Osteocyte (in vitro differentiated cells): ENCODE measurements at regions not wholly inside any gene's neighbourhood (a gene's known extent, or its start where the extent isn't known, plus 50 kb on each side); places are given as distances from the start of the nearest gene placed in this dataset.
"Not testable (repeated sequence)": the region's sequence is repeated elsewhere in the genome, so short reads cannot be mapped to it uniquely, and the experiment has no call there.

ENCODE experiments used
- DNase-seq: peaks from one replicate; pipeline ENCODE4 v3.0.0; 2021; ENCODE audit warnings: mixed read lengths; ENCODE audit not compliant: unreplicated experiment; ENCODE audit errors: extremely low spot score
- H3K27ac Mint-ChIP-seq: one replicate; pipeline ENCODE4 v1.8.0; 2021; ENCODE audit warnings: mild to moderate bottlenecking, mixed read lengths; ENCODE audit not compliant: unreplicated experiment
- H3K27me3 Mint-ChIP-seq: one replicate; pipeline ENCODE4 v1.8.0; 2021; ENCODE audit warnings: mixed read lengths; ENCODE audit not compliant: unreplicated experiment
- H3K36me3 Mint-ChIP-seq: one replicate; pipeline ENCODE4 v1.8.0; 2021; ENCODE audit warnings: mixed read lengths; ENCODE audit not compliant: unreplicated experiment
- H3K4me1 Mint-ChIP-seq: one replicate; pipeline ENCODE4 v1.8.0; 2021; ENCODE audit warnings: mixed read lengths; ENCODE audit not compliant: unreplicated experiment
- H3K4me3 Mint-ChIP-seq: one replicate; pipeline ENCODE4 v1.8.0; 2021; ENCODE audit warnings: mild to moderate bottlenecking, moderate library complexity, mixed read lengths; ENCODE audit not compliant: unreplicated experiment
- H3K9me3 Mint-ChIP-seq: one replicate; pipeline ENCODE4 v1.8.0; 2021; ENCODE audit warnings: mixed read lengths; ENCODE audit not compliant: unreplicated experiment
- CTCF ChIP-seq: fragments of 200-600 bp; sonication (generic); IDR thresholded peaks from 2 replicates; pipeline ENCODE4 v1.5.0; 2021; ENCODE audit warnings: antibody characterized with exemption, mild to moderate bottlenecking, moderate library complexity

GRCh38 chr5:26487553-26487952 lies 550.8 kb downstream of the CDH9 start:
- H3K4me1 Mint-ChIP-seq: no peaks in the 10 kb centered on the region
- no peak for DNase-seq
- H3K4me3 Mint-ChIP-seq: no peak overlapping the region
- H3K36me3 Mint-ChIP-seq: no peaks in the 10 kb centered on the region
- peaks cover 31% of the 10 kb centered on the region for H3K9me3 Mint-ChIP-seq
- H3K27me3 Mint-ChIP-seq: no peaks in the 10 kb centered on the region
- TF ChIP-seq CTCF: no peak
- H3K27ac Mint-ChIP-seq: no peak overlapping the region

DNA sequence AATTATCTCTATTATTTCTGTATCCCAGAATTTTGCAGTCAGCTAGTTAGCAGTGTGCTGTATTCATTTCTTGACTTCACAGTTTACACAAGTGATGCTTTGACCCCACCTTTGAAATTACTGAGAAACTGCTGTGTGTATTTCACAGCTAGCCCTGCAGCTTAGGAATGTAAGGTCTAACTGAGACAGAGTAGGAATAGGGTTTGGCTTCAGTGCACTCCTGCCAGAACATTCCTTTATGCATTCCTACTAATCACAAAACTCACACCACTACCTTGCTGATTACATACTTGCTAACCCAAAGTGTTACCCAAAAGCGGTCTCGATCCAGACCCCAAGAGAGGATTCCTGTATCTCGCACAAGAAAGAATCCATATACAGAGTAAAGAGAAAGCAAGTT lies 551.8 kb downstream of the CDH9 start:
- TF ChIP-seq CTCF: no peak
- H3K4me1 Mint-ChIP-seq: no peaks in the 10 kb centered on the region
- DNase-seq: no peak
- no peak overlapping the region for H3K27ac Mint-ChIP-seq
- no peaks in the 10 kb centered on the region for H3K36me3 Mint-ChIP-seq
- H3K4me3 Mint-ChIP-seq: no peak overlapping the region
- peaks cover 37% of the 10 kb centered on the region for H3K9me3 Mint-ChIP-seq
- H3K27me3 Mint-ChIP-seq: no peaks in the 10 kb centered on the region

DNA sequence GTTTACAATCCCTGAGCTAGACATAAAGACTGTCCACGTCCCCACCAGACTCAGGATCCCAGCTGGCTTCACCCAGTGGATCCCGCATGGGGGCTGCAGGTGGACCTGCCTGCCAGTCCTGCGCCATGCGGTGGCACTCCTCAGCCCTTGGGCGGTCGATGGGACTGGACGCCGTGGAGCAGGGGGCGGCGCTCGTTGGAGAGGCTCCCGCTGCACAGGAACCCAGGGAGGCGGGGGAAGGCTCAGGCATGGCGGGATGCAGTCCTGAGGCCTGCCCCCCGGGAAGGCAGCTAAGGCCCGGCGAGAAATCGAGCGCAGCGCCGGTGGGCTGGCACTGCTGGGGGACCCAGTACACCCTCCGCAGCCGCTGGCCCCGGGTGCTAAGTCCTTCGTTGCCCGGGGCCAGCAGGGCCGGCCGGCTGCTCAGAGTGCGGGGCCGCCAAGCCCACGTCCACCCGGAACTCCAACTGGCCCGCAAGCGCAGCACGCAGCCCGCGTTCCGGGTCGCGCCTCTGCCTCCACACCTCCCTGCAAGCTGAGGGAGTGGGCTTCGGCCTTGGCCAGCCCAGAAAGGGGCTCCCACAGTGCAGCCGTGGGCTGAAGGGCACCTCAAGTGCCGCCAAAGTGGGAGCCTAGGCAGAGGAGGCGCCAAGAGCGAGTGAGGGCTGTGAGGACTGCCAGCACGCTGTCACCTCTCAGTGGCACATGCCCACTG lies 553.1 kb downstream of the CDH9 start:
- not testable (repeated sequence) for H3K4me1 Mint-ChIP-seq, H3K36me3 Mint-ChIP-seq, DNase-seq, H3K4me3 Mint-ChIP-seq, H3K27ac Mint-ChIP-seq, H3K27me3 Mint-ChIP-seq
- H3K9me3 Mint-ChIP-seq: peaks cover 27% of the 10 kb centered on the region

- Mint-ChIP-seq H3K27ac (no peak overlapping the region), H3K4me1 (no peaks in the 10 kb centered on the region), H3K27me3 (no peaks in the 10 kb centered on the region), H3K4me3 (no peak overlapping the region), H3K9me3 (peaks cover 23% of the 10 kb centered on the region), H3K36me3 (no peaks in the 10 kb centered on the region)
- TF ChIP-seq CTCF: peak; percentile 36
- no peak for DNase-seq
Measured at GRCh38 chr5:26482810-26483375, 555.5 kb downstream of the CDH9 start.

GRCh38 chr5:26482076-26482809 lies 556.1 kb downstream of the CDH9 start:
- Mint-ChIP-seq H3K27ac (no peak overlapping the region), H3K27me3 (no peaks in the 10 kb centered on the region), H3K4me3 (no peak overlapping the region), H3K4me1 (no peaks in the 10 kb centered on the region), H3K9me3 (peaks cover 19% of the 10 kb centered on the region), H3K36me3 (no peaks in the 10 kb centered on the region)
- no peak for DNase-seq
- TF ChIP-seq CTCF: no peak
